Trophoblast cell (in vitro differentiated cells and primary cell): ENCODE measurements at regions not wholly inside any gene's neighbourhood (a gene's known extent, or its start where the extent isn't known, plus 50 kb on each side); places are given as distances from the start of the nearest gene placed in this dataset.

Experiments used
- DNase-seq, 2 donors: peaks; one replicate each; pipeline ENCODE4 v3.0.0-alpha.2; 2016
- H2AFZ ChIP-seq: 2 replicates; pipeline ENCODE4 v1.6.1; 2013; ENCODE audit warnings: low read length, moderate library complexity, mild to moderate bottlenecking; ENCODE audit not compliant: insufficient read depth, poor library complexity
- H2AK5ac ChIP-seq: 2 replicates; pipeline ENCODE4 v1.6.1; 2013; ENCODE audit warnings: mild to moderate bottlenecking, low read length
- H2BK120ac ChIP-seq: 2 replicates; pipeline ENCODE4 v1.6.1; 2013; ENCODE audit warnings: low read length, mild to moderate bottlenecking, moderate library complexity; ENCODE audit not compliant: insufficient read depth, poor library complexity
- H2BK12ac ChIP-seq: 2 replicates; pipeline ENCODE4 v1.6.1; 2013; ENCODE audit warnings: mild to moderate bottlenecking, low read length, moderate library complexity
- H2BK5ac ChIP-seq: 2 replicates; pipeline ENCODE4 v1.6.1; 2013; ENCODE audit warnings: low read length, low read depth, moderate library complexity, mild to moderate bottlenecking; ENCODE audit not compliant: poor library complexity
- H3K14ac ChIP-seq: 2 replicates; pipeline ENCODE4 v1.6.1; 2013; ENCODE audit warnings: mild to moderate bottlenecking, low read length
- H3K18ac ChIP-seq: 2 replicates; pipeline ENCODE4 v1.6.1; 2013; ENCODE audit warnings: mild to moderate bottlenecking, low read length
- H3K23ac ChIP-seq: 2 replicates; pipeline ENCODE4 v1.6.1; 2013; ENCODE audit warnings: low read length
- H3K27ac ChIP-seq: 2 replicates; pipeline ENCODE4 v1.5.1; 2013; ENCODE audit warnings: low read depth, mild to moderate bottlenecking, inconsistent platforms, low read length, moderate library complexity
- H3K27me3 ChIP-seq: 2 replicates; pipeline ENCODE4 v1.6.1; 2013; ENCODE audit warnings: inconsistent platforms, mild to moderate bottlenecking, low read length, moderate library complexity; ENCODE audit not compliant: insufficient read depth
- H3K36me3 ChIP-seq, 2 experiments: 1 replicate in 1 of 2; 2 replicates in 1 of 2; pipeline ENCODE4 v1.6.1; 2013; ENCODE audit warnings: low read length in 2 of 2, mild to moderate bottlenecking in 2 of 2, moderate library complexity in 1 of 2; ENCODE audit not compliant: insufficient read depth in 2 of 2, control insufficient read depth in 1 of 2
- H3K4ac ChIP-seq: 2 replicates; pipeline ENCODE4 v1.6.1; 2013; ENCODE audit warnings: low read depth, mild to moderate bottlenecking, low read length, moderate library complexity
- H3K4me1 ChIP-seq, 2 experiments: 1 replicate in 1 of 2; 2 replicates in 1 of 2; pipeline ENCODE4 v1.6.1; 2013; ENCODE audit warnings: low read length in 2 of 2, mild to moderate bottlenecking in 2 of 2, moderate library complexity in 1 of 2; ENCODE audit not compliant: insufficient read depth in 2 of 2, control insufficient read depth in 1 of 2
- H3K4me2 ChIP-seq: 2 replicates; pipeline ENCODE4 v1.6.1; 2013; ENCODE audit warnings: inconsistent platforms, mild to moderate bottlenecking, low read length, moderate library complexity
- H3K4me3 ChIP-seq: 2 replicates; pipeline ENCODE4 v1.5.1; 2013; ENCODE audit warnings: mild to moderate bottlenecking, low read depth, low read length, inconsistent platforms
- H3K79me1 ChIP-seq: one replicate; pipeline ENCODE4 v1.6.1; 2013; ENCODE audit warnings: low read length
- H3K79me2 ChIP-seq: 2 replicates; pipeline ENCODE4 v1.6.1; 2013; ENCODE audit warnings: low read length, mild to moderate bottlenecking; ENCODE audit not compliant: control insufficient read depth, insufficient read depth, poor library complexity
- H3K9ac ChIP-seq: 2 replicates; pipeline ENCODE4 v1.6.1; 2013; ENCODE audit warnings: mild to moderate bottlenecking, low read length
- H3K9me3 ChIP-seq: 2 replicates; pipeline ENCODE4 v1.6.1; 2013; ENCODE audit warnings: low read depth, mild to moderate bottlenecking, control low read depth, inconsistent platforms, low read length; ENCODE audit not compliant: insufficient read depth
- H4K12ac ChIP-seq: 2 replicates; pipeline ENCODE4 v1.6.1; 2013; ENCODE audit warnings: low read depth, mild to moderate bottlenecking, low read length, moderate library complexity
- H4K8ac ChIP-seq: 2 replicates; pipeline ENCODE4 v1.6.1; 2013; ENCODE audit warnings: low read depth, mild to moderate bottlenecking, low read length, moderate library complexity
- H4K91ac ChIP-seq: one replicate; pipeline ENCODE4 v1.6.1; 2013; ENCODE audit warnings: low read depth, mild to moderate bottlenecking, low read length, moderate library complexity
- WGBS: extraction: QIAGEN DNeasy Blood & Tissue Kit; methylation state at CpG from one replicate; pipeline ENCODE4 v1.1.7; 2013; ENCODE audit warnings: missing lambda C conversion rate; ENCODE audit not compliant: insufficient read length, insufficient coverage; ENCODE audit errors: extremely low coverage; 5-methylcytosine and 5-hydroxymethylcytosine counted together

GRCh38 chr5:38765399-38765861 lies 80.4 kb upstream of the OSMR start:
- Histone ChIP-seq H3K79me1 (no peaks in the 10 kb centered on the region), H3K27ac (no peak overlapping the region), H3K14ac (no peak overlapping the region), H4K12ac (no peak overlapping the region), H4K91ac (no peak overlapping the region), H2AK5ac (no peak overlapping the region), H4K8ac (no peak overlapping the region), H3K4me2 (no peak overlapping the region), H3K4me3 (no peak overlapping the region), H2AFZ (no peak overlapping the region), H3K4me1 (no peaks in the 10 kb centered on the region), H2BK12ac (no peak overlapping the region), H3K23ac (no peak overlapping the region), H3K27me3 (no peaks in the 10 kb centered on the region), H2BK5ac (no peak overlapping the region), H3K79me2 (no peaks in the 10 kb centered on the region), H2BK120ac (no peak overlapping the region), H3K18ac (no peak overlapping the region), H3K36me3 (no peaks in the 10 kb centered on the region), H3K9me3 (peaks cover 1% of the 10 kb centered on the region), H3K4ac (no peak overlapping the region), H3K9ac (no peak overlapping the region)
- DNase-seq: peak in 1 of 2 donors; percentile 18
- WGBS: no CpG with 5 or more reads among the region's 5 CpGs

DNA sequence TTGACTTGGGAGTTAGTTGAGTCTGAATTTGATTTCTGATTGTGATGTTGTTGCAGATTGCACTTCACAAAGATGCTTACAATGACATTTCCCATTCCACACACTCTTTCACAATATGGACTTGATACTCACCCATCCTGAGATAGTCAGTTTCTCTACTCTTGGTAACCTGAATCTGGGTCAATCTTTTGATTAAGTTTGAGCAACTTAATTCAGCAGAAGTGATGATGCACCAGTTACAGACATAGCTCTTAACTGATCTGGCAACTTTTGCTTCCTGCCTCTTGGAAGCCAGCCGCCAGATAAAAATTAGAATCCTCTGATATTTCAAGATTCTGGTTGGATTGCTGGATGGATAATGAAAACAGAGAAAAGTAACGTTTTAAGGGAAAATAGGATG lies 79.7 kb upstream of the OSMR start:
- Histone ChIP-seq H3K4me2 (no peak overlapping the region), H3K4me1 (no peaks in the 10 kb centered on the region), H4K8ac (no peak overlapping the region), H4K12ac (no peak overlapping the region), H2BK5ac (no peak overlapping the region), H3K27ac (no peak overlapping the region), H2AFZ (no peak overlapping the region), H2BK120ac (no peak overlapping the region), H4K91ac (no peak overlapping the region), H3K79me2 (no peaks in the 10 kb centered on the region), H2BK12ac (no peak overlapping the region), H2AK5ac (no peak overlapping the region), H3K18ac (no peak overlapping the region), H3K23ac (no peak overlapping the region), H3K14ac (no peak overlapping the region), H3K27me3 (no peaks in the 10 kb centered on the region), H3K4me3 (no peak overlapping the region), H3K9me3 (peaks cover 1% of the 10 kb centered on the region), H3K36me3 (no peaks in the 10 kb centered on the region), H3K9ac (no peak overlapping the region), H3K4ac (no peak overlapping the region), H3K79me1 (no peaks in the 10 kb centered on the region)
- DNase-seq: no peak
- no CpG with 5 or more reads among the region's 2 CpGs for WGBS

DNA sequence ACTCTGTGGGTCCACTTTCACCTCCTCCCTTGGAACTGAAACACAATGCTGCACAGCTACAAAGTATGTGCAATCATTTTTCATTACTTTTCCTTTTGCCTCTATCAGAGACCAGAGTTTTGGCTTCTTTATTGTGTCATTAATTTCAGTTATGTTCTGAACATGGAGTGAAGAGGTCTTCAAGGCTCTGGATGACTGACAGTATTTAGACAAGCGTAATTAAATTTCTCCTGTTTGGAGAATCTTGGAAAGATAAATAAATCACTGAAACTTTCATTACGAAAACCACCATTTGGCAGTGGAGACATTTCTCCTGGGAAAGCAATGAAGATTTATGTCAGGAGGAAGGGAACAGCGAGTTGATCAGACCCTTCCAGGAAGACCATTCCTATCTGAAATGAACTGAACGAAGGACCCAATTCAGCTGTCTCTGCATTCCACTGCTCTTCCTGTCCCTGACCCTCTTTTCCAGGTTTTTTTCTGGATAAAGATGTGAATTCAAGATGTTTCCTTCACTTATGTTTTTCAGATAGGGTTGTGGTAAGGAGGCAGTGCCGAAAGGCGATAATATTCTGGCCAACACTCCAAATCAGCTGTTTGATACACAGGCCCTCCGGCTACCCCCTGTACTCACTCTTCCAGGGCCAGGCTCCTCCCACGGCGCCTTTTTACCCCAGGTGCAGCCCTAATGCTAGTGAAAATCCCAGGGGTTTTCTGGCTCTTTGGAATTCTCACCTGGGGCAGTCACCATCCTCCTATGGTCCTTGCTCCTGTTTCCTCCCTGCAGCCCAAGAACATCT lies 77.2 kb upstream of the OSMR start:
- no CpG with 5 or more reads among the region's 9 CpGs for WGBS
- H2BK120ac ChIP-seq: no peak overlapping the region
- DNase-seq: peak; percentile 44 to 47

GRCh38 chr5:38772471-38772870 lies 73.3 kb upstream of the OSMR start:
- Histone ChIP-seq H2BK120ac (no peak overlapping the region), H3K23ac (no peak overlapping the region), H3K9ac (no peak overlapping the region), H3K9me3 (no peaks in the 10 kb centered on the region), H3K27me3 (no peaks in the 10 kb centered on the region), H4K91ac (no peak overlapping the region), H3K14ac (no peak overlapping the region), H4K12ac (no peak overlapping the region), H3K4me3 (no peak overlapping the region), H3K27ac (no peak overlapping the region), H3K36me3 (no peaks in the 10 kb centered on the region), H3K18ac (no peak overlapping the region), H3K4me2 (no peak overlapping the region), H2AFZ (no peak overlapping the region), H3K79me2 (no peaks in the 10 kb centered on the region), H3K4me1 (no peaks in the 10 kb centered on the region), H3K4ac (no peak overlapping the region), H2AK5ac (no peak overlapping the region), H2BK5ac (no peak overlapping the region), H2BK12ac (no peak overlapping the region), H3K79me1 (no peaks in the 10 kb centered on the region), H4K8ac (no peak overlapping the region)
- no peak for DNase-seq
- no CpG with 5 or more reads among the region's 4 CpGs for WGBS

More for the DNA sequence above, 77.2 kb upstream of the OSMR start:
- Histone ChIP-seq H3K79me1 (no peaks in the 10 kb centered on the region), H2BK12ac (no peak overlapping the region), H3K27me3 (no peaks in the 10 kb centered on the region), H3K9me3 (no peaks in the 10 kb centered on the region), H3K23ac (no peak overlapping the region), H3K4me2 (no peak overlapping the region), H3K36me3 (no peaks in the 10 kb centered on the region), H3K18ac (no peak overlapping the region), H2AK5ac (no peak overlapping the region), H3K4me3 (no peak overlapping the region), H2BK5ac (no peak overlapping the region), H2AFZ (no peak overlapping the region), H4K12ac (no peak overlapping the region), H4K91ac (no peak overlapping the region), H3K27ac (no peak overlapping the region), H3K4me1 (no peaks in the 10 kb centered on the region), H4K8ac (no peak overlapping the region), H3K79me2 (no peaks in the 10 kb centered on the region), H3K9ac (no peak overlapping the region), H3K14ac (no peak overlapping the region), H3K4ac (no peak overlapping the region)
